ENCODE measurements at regions not wholly inside any gene's neighbourhood (a gene's known extent, or its start where the extent isn't known, plus 50 kb on each side); places are given as distances from the start of the nearest gene placed in this dataset.

DNA sequence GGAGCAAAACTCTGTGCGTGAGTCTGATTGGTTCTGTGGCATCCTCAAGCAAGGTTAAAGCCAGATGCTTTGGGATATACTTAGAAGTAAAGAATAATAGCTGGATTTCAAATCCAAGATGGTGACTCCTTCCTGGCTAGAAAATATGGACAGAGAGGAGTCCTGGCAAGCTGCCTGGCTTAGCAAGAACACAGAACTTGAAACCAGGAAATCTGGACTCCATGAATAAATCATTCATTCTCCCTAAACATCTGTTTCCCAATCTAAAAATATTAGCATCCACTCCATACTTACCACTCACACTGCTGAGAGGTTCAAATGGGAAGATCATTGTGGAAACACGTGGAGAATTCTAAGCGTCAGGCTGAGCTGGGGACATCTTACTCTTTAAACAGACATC is 1074.1 kb upstream of the AUTS2 start:
- DNase-seq (no peak), ATAC-seq (ENCODE audit: insufficient read depth, low read depth) (no peak)
- no peaks in the 10 kb centered on the region for H3K36me3 ChIP-seq (ENCODE audit: insufficient read depth, low read length)
- no peak overlapping the region for H3K9ac ChIP-seq (ENCODE audit: low read depth, low read length)
- H3K79me2 ChIP-seq (ENCODE audit: insufficient read depth, low read length), result no peaks in the 10 kb centered on the region
- H3K27ac ChIP-seq (ENCODE audit: low read length), result no peak overlapping the region
- no peaks in the 10 kb centered on the region for H3K4me1 ChIP-seq (ENCODE audit: insufficient read depth, low read length)
- H3K4me2 ChIP-seq (ENCODE audit: insufficient read depth, low read length), result no peak overlapping the region
- H3K4me3 ChIP-seq (ENCODE audit: low read depth in 1 of 2, low read length in 2 of 2), result no peak overlapping the region
- H3K27me3 ChIP-seq (ENCODE audit: insufficient read depth, low read length, poor library complexity), result no peaks in the 10 kb centered on the region
- H3K9me3 ChIP-seq (ENCODE audit: insufficient read depth, low read length, severe bottlenecking), result no peaks in the 10 kb centered on the region
- H2AFZ ChIP-seq (ENCODE audit: low read depth, low read length), result no peak overlapping the region
- no peaks in the 10 kb centered on the region for H4K20me1 ChIP-seq (ENCODE audit: insufficient read depth, low read length)
- no peak for TF ChIP-seq EZH2 (IDR thresholded peaks at IDR 0.05; ENCODE audit: borderline replicate concordance, low read depth, low read length, severe bottlenecking)
- TF ChIP-seq, protein P1, sequence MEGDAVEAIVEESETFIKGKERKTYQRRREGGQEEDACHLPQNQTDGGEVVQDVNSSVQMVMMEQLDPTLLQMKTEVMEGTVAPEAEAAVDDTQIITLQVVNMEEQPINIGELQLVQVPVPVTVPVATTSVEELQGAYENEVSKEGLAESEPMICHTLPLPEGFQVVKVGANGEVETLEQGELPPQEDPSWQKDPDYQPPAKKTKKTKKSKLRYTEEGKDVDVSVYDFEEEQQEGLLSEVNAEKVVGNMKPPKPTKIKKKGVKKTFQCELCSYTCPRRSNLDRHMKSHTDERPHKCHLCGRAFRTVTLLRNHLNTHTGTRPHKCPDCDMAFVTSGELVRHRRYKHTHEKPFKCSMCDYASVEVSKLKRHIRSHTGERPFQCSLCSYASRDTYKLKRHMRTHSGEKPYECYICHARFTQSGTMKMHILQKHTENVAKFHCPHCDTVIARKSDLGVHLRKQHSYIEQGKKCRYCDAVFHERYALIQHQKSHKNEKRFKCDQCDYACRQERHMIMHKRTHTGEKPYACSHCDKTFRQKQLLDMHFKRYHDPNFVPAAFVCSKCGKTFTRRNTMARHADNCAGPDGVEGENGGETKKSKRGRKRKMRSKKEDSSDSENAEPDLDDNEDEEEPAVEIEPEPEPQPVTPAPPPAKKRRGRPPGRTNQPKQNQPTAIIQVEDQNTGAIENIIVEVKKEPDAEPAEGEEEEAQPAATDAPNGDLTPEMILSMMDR (IDR thresholded peaks at IDR 0.05; ENCODE audit: borderline replicate concordance, extremely low read depth, low read length, poor library complexity, severe bottlenecking), result no peak

DNA sequence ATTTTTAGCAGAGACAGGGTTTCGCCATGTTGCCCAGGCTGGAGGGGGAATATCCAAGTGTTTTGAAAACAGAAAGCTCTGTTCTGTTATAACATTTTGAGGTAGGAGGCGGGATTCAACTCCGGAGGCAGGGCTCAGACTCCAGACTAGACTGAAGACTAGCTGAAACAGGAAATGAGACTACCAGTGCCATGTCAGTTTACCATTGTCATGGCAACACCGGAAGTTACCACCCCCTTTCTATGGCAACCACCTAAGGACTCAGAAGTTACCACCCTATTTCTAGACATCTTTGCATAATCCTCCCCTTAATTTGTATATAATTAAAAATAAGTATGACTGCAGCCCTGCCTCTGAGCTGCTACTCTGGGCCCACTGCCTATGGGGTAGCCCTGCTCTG is 1069.1 kb upstream of the AUTS2 start:
- Histone ChIP-seq H3K4me3 (ENCODE audit: low read depth in 1 of 2, low read length in 2 of 2) (no peak overlapping the region), H3K9me3 (ENCODE audit: insufficient read depth, low read length, severe bottlenecking) (no peaks in the 10 kb centered on the region), H3K27me3 (ENCODE audit: insufficient read depth, low read length, poor library complexity) (no peaks in the 10 kb centered on the region), H3K27ac (ENCODE audit: low read length) (no peak overlapping the region), H3K4me1 (ENCODE audit: insufficient read depth, low read length) (no peaks in the 10 kb centered on the region), H2AFZ (ENCODE audit: low read depth, low read length) (no peak overlapping the region), H4K20me1 (ENCODE audit: insufficient read depth, low read length) (no peaks in the 10 kb centered on the region), H3K9ac (ENCODE audit: low read depth, low read length) (no peak overlapping the region), H3K4me2 (ENCODE audit: insufficient read depth, low read length) (no peak overlapping the region), H3K36me3 (ENCODE audit: insufficient read depth, low read length) (no peaks in the 10 kb centered on the region), H3K79me2 (ENCODE audit: insufficient read depth, low read length) (no peaks in the 10 kb centered on the region)
- DNase-seq (no peak), ATAC-seq (ENCODE audit: insufficient read depth, low read depth) (no peak)
- TF ChIP-seq, protein P1 (IDR thresholded peaks at IDR 0.05; ENCODE audit: borderline replicate concordance, extremely low read depth, low read length, poor library complexity, severe bottlenecking), result no peak
- no peak for TF ChIP-seq EZH2 (IDR thresholded peaks at IDR 0.05; ENCODE audit: borderline replicate concordance, low read depth, low read length, severe bottlenecking)

DNA sequence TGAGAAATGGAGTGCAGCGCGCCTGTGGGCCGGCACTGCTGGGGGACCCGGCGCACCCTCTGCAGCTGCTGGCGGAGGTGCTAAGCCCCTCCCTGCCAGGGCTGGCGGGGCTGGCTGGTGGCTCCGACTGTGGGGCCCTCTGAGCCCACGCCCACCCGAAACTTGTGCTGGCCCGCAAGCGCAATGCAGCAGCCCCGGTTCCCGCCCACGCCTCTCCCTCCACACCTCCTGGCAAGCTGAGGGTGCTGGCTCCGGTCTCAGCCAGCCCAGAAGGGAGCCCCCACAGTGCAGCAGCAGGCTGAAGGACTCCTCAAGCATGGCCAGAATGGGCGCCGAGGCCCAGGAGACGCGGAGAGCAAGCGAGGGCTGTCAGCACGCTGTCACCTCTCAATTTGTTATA is 1063.0 kb upstream of the AUTS2 start:
- TF ChIP-seq, protein P1 (IDR thresholded peaks at IDR 0.05; ENCODE audit: borderline replicate concordance, extremely low read depth, low read length, poor library complexity, severe bottlenecking), result no peak
- no peak for TF ChIP-seq EZH2 (IDR thresholded peaks at IDR 0.05; ENCODE audit: borderline replicate concordance, low read depth, low read length, severe bottlenecking)
- H3K4me2 ChIP-seq (ENCODE audit: insufficient read depth, low read length), result no peak overlapping the region
- no peak overlapping the region for H3K27ac ChIP-seq (ENCODE audit: low read length)
- DNase-seq, result no peak
- no peaks in the 10 kb centered on the region for H3K9me3 ChIP-seq (ENCODE audit: insufficient read depth, low read length, severe bottlenecking)
- H3K27me3 ChIP-seq (ENCODE audit: insufficient read depth, low read length, poor library complexity), result no peaks in the 10 kb centered on the region
- ATAC-seq (ENCODE audit: insufficient read depth, low read depth), result no peak
- H4K20me1 ChIP-seq (ENCODE audit: insufficient read depth, low read length), result no peaks in the 10 kb centered on the region
- H3K79me2 ChIP-seq (ENCODE audit: insufficient read depth, low read length), result no peaks in the 10 kb centered on the region
- no peak overlapping the region for H2AFZ ChIP-seq (ENCODE audit: low read depth, low read length)
- H3K4me1 ChIP-seq (ENCODE audit: insufficient read depth, low read length), result no peaks in the 10 kb centered on the region
- no peaks in the 10 kb centered on the region for H3K36me3 ChIP-seq (ENCODE audit: insufficient read depth, low read length)
- H3K9ac ChIP-seq (ENCODE audit: low read depth, low read length), result no peak overlapping the region
- no peak overlapping the region for H3K4me3 ChIP-seq (ENCODE audit: low read depth in 1 of 2, low read length in 2 of 2)

Measured in DND-41 (cell line).